A549 (cell line): ENCODE measurements at regions not wholly inside any gene's neighbourhood (a gene's known extent, or its start where the extent isn't known, plus 50 kb on each side); places are given as distances from the start of the nearest gene placed in this dataset.

Experiments used
- ATAC-seq, 2 experiments: fragments of 200-7000 bp in 1 of 2; fragments of >200 bp in 1 of 2; cut with Nextera tagmentation in 1 of 2; cut with Tn5 transposase in 1 of 2; 3 replicates each; pipeline versions ENCODE4 v1.8.0 to v1.9.1; 2018 to 2020; ENCODE audit warnings: mild to moderate bottlenecking in 1 of 2, moderate library complexity in 1 of 2
- CTCF ChIA-PET: fragments of 300-600 bp; sonication (Branson Sonifier 250); formaldehyde crosslinking; extraction: SDS; loops from one replicate; lab custom pipeline; 2021; ENCODE audit warnings: antibody characterized with exemption, inconsistent platforms; lab: Yijun Ruan, JAX
- POLR2A ChIA-PET: fragments of 350-600 bp; formaldehyde crosslinking; extraction: SDS; loops from one replicate; lab custom pipeline; 2021; ENCODE audit warnings: antibody characterized with exemption, inconsistent platforms; lab: Yijun Ruan, JAX
- DNase-seq, 2 experiments: peaks; one replicate each; pipeline versions ENCODE4 v3.0.0 to v3.0.0-alpha.2; 2011 to 2016; ENCODE audit warnings: low read depth in 1 of 2, low spot score in 1 of 2
- FAIRE-seq: peaks from 2 replicates; lab custom pipeline; 2011; peaks lifted over from hg19 to GRCh38; lab: Jason Lieb, UNC
- H3K27ac ChIP-seq, 2 experiments: fragments of >200 bp; sonication (Bioruptor Twin); formaldehyde crosslinking; 3 replicates each; pipeline ENCODE4 v1.5.1; 2016 to 2017
- H3K4me1 ChIP-seq: fragments of >200 bp; sonication (Bioruptor Twin); formaldehyde crosslinking; 3 replicates; pipeline ENCODE4 v1.6.1; 2016
- H3K4me2 ChIP-seq: fragments of >200 bp; sonication (Bioruptor Twin); formaldehyde crosslinking; 3 replicates; pipeline ENCODE4 v1.6.1; 2016
- H3K4me3 ChIP-seq: fragments of >200 bp; sonication (Bioruptor Twin); formaldehyde crosslinking; 3 replicates; pipeline ENCODE4 v1.5.1; 2016
- H3K9me3 ChIP-seq: fragments of >200 bp; sonication (Bioruptor Twin); formaldehyde crosslinking; 3 replicates; pipeline ENCODE4 v1.6.1; 2016
- BHLHE40 ChIP-seq: IDR thresholded peaks from 2 replicates; pipeline ENCODE4 v1.6.1; 2012; ENCODE audit warnings: low read depth, low read length, inconsistent platforms
- CEBPB ChIP-seq, 2 experiments: fragments of >200 bp in 1 of 2; sonication (Bioruptor Twin) in 1 of 2; formaldehyde crosslinking in 1 of 2; IDR thresholded peaks; 2 replicates each; pipeline ENCODE4 v1.6.1; 2012 to 2016
- CHD2 ChIP-seq: fragments of 150-350 bp; IDR thresholded peaks from 2 replicates; pipeline ENCODE4 v1.6.1; 2014; ENCODE audit warnings: low read length; ENCODE audit not compliant: partially characterized antibody
- ESRRA ChIP-seq: fragments of 150-350 bp; IDR thresholded peaks from 2 replicates; pipeline ENCODE4 v1.6.1; 2014; ENCODE audit warnings: mild to moderate bottlenecking, low read length, borderline replicate concordance
- FOXS1 ChIP-seq: fragments of 250-450 bp; sonication (Bioruptor Pico); IDR thresholded peaks from 2 replicates; pipeline ENCODE4 v1.5.0; 2020; ENCODE audit warnings: mild to moderate bottlenecking, moderate library complexity
- GATA3 ChIP-seq: IDR thresholded peaks from 2 replicates; pipeline ENCODE4 v1.6.1; 2012; ENCODE audit warnings: borderline replicate concordance
- HEYL ChIP-seq: fragments of 250-450 bp; sonication (Bioruptor Pico); IDR thresholded peaks from 2 replicates; pipeline ENCODE4 v1.8.0; 2021; ENCODE audit warnings: mild to moderate bottlenecking, moderate library complexity
- HOXA7 ChIP-seq: fragments of 250-450 bp; sonication (Bioruptor Pico); IDR thresholded peaks from 2 replicates; pipeline ENCODE4 v1.5.0; 2020; ENCODE audit warnings: mild to moderate bottlenecking, moderate library complexity
- JUN ChIP-seq, 2 experiments: fragments of >200 bp; sonication (Bioruptor Twin); formaldehyde crosslinking; IDR thresholded peaks; 2 replicates in 1 of 2; 3 replicates in 1 of 2; pipeline ENCODE4 v1.6.1; 2016 to 2017
- JUNB ChIP-seq: fragments of >200 bp; sonication (Bioruptor Twin); formaldehyde crosslinking; IDR thresholded peaks from 2 replicates; pipeline ENCODE4 v1.6.1; 2016
- KDM1A ChIP-seq: fragments of 200-600 bp; sonication (generic); IDR thresholded peaks from 2 replicates; pipeline ENCODE4 v1.6.1; 2016; ENCODE audit warnings: low read depth, mild to moderate bottlenecking
- MYC ChIP-seq: IDR thresholded peaks from 2 replicates; pipeline ENCODE4 v1.6.1; 2012; ENCODE audit warnings: mild to moderate bottlenecking, inconsistent platforms, low read length, improper control_type of control experiment, borderline replicate concordance
- NFE2L2 ChIP-seq: fragments of 150-350 bp; conservative IDR thresholded peaks from 2 replicates; pipeline ENCODE4 v1.6.1; 2014; ENCODE audit warnings: low read length
- NPAS2 ChIP-seq: fragments of 250-450 bp; sonication (Bioruptor Pico); IDR thresholded peaks from 2 replicates; pipeline ENCODE4 v1.8.0; 2022; ENCODE audit warnings: mild to moderate bottlenecking, moderate library complexity, borderline replicate concordance
- RAD21 ChIP-seq, 2 experiments: fragments of >200 bp in 1 of 2; sonication (Bioruptor Twin) in 1 of 2; formaldehyde crosslinking in 1 of 2; IDR thresholded peaks in 1 of 2; conservative IDR thresholded peaks in 1 of 2; 2 replicates in 1 of 2; 3 replicates in 1 of 2; pipeline ENCODE4 v1.6.1; 2012 to 2018; ENCODE audit warnings: inconsistent platforms in 1 of 2
- RARB ChIP-seq: fragments of 250-450 bp; sonication (Bioruptor Pico); IDR thresholded peaks from 2 replicates; pipeline ENCODE4 v1.8.0; 2021; ENCODE audit warnings: mild to moderate bottlenecking, moderate library complexity
- RCOR1 ChIP-seq: fragments of 150-350 bp; IDR thresholded peaks from 2 replicates; pipeline ENCODE4 v1.6.1; 2014; ENCODE audit warnings: antibody characterized with exemption, low read length, low read depth
- ZNF302 ChIP-seq: fragments of 250-450 bp; sonication (Bioruptor Pico); IDR thresholded peaks from 2 replicates; pipeline ENCODE4 v1.9.0; 2021; ENCODE audit warnings: inconsistent platforms, mild to moderate bottlenecking, moderate library complexity
- ZSCAN20 ChIP-seq: fragments of 250-450 bp; sonication (Bioruptor Pico); IDR thresholded peaks from 2 replicates; pipeline ENCODE4 v1.8.0; 2022; ENCODE audit warnings: mild to moderate bottlenecking, moderate library complexity
- WGBS: methylation state at CpG from one replicate; pipeline ENCODE4 v1.1.6; 2017; ENCODE audit errors: missing lambda C conversion rate; 5-methylcytosine and 5-hydroxymethylcytosine counted together
- TF ChIP-seq, protein P1 (sequence below): fragments of >200 bp; sonication (Bioruptor Twin); formaldehyde crosslinking; IDR thresholded peaks from 3 replicates; pipeline ENCODE4 v1.6.1; 2016
- TF ChIP-seq, protein P2 (sequence below): IDR thresholded peaks from 2 replicates; pipeline ENCODE4 v1.6.1; 2012; ENCODE audit warnings: low read depth, borderline replicate concordance
- TF ChIP-seq, protein P3 (sequence below): IDR thresholded peaks from 2 replicates; pipeline ENCODE4 v1.6.1; 2012
- TF ChIP-seq, protein P4 (sequence below): fragments of 250-450 bp; sonication (Bioruptor Pico); IDR thresholded peaks from 2 replicates; pipeline ENCODE4 v1.5.0; 2021; ENCODE audit warnings: mild to moderate bottlenecking, moderate library complexity, borderline replicate concordance

DNA sequence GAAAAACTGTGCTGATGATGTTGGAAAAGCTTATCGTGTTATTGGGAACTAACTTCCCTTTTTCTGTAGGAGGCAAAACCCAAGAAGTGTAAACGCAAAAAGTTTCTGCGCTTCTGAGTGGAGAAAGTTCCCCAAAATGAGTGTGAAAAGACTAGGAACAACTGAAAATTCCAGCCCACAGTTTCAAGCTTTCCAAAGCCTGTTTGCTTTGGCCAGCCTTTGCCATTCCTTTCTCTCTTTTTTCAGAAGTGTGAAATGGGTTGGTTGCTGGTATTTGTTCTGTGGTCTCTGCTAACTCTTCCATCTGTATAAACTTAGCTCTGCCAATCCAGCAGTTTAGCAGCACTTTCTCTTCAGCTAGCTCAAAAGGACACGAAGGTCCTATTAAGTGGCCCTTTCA is 491.3 kb downstream of the MAFB start:
- ChIA-PET POLR2A (no interaction called here), CTCF (interaction anchor here (1.4 kb wide), 1 partner anchor 35 kb away, joined by 3 read pairs; no protein-coding TSS in a partner anchor)
- TF ChIP-seq, protein P1, sequence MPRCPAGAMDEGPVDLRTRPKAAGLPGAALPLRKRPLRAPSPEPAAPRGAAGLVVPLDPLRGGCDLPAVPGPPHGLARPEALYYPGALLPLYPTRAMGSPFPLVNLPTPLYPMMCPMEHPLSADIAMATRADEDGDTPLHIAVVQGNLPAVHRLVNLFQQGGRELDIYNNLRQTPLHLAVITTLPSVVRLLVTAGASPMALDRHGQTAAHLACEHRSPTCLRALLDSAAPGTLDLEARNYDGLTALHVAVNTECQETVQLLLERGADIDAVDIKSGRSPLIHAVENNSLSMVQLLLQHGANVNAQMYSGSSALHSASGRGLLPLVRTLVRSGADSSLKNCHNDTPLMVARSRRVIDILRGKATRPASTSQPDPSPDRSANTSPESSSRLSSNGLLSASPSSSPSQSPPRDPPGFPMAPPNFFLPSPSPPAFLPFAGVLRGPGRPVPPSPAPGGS = no peak
- TF ChIP-seq ZSCAN20 (CRISPR knock-in tag) (no peak), JUNB (no peak)
- TF ChIP-seq, all 56 proteins: peak for 0
- no peak overlapping the region for H3K27ac ChIP-seq
- H3K4me1 ChIP-seq = no peaks in the 10 kb centered on the region
- 18% methylated on average over 4 of the region's 4 CpGs for WGBS
- FAIRE-seq (no peak), DNase-seq (no peak), ATAC-seq (no peak)
- H3K4me2 ChIP-seq = no peak overlapping the region
- no peaks in the 10 kb centered on the region for H3K9me3 ChIP-seq
- H3K4me3 ChIP-seq = no peak overlapping the region

DNA sequence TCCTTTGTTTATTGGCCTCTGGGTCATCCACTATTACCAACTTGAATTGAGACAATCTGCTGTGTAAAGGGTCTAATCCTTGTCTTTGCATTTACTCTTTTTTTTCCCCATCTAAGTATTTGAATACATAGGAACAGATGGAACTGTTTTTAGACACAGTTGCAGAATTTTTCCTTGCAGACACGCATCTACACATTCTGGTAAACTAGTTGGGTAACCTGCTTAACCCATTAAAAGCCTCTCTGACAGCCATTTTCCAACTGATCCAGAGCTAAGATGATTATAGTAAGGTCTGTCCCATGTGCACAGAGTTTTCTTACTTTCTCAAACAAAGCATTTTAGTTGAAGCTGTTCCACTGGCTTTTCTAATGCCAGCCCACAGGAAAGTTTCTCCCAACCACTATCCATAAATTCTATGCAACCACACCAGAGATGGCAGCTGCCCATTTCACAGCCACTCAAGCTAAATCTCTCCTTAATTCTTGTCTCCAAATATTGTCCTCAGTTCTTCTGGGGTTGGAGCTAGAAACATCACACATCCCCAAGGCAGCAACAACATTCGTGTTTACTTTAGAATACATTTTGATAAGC is 492.1 kb downstream of the MAFB start:
- H3K4me2 ChIP-seq = no peak overlapping the region
- TF ChIP-seq ZNF302 (no peak), HEYL (CRISPR knock-in tag) (no peak), GATA3 (no peak), RCOR1 (no peak), JUN (IDR thresholded peaks at IDR 0.05) (no peak), MYC (no peak), KDM1A (no peak), NFE2L2 (no peak), ESRRA (no peak), NPAS2 (CRISPR knock-in tag) (no peak), CHD2 (no peak), JUNB (no peak), RAD21 (conservative IDR thresholded peaks at IDR 0.05 in 1 of 2, IDR thresholded peaks at IDR 0.05 in 1 of 2) (no peak), RARB (CRISPR knock-in tag) (no peak), CEBPB (IDR thresholded peaks at IDR 0.05) (no peak), BHLHE40 (no peak), FOXS1 (CRISPR knock-in tag) (no peak)
- TF ChIP-seq, protein P2, sequence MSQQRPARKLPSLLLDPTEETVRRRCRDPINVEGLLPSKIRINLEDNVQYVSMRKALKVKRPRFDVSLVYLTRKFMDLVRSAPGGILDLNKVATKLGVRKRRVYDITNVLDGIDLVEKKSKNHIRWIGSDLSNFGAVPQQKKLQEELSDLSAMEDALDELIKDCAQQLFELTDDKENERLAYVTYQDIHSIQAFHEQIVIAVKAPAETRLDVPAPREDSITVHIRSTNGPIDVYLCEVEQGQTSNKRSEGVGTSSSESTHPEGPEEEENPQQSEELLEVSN = no peak
- TF ChIP-seq, protein P3, sequence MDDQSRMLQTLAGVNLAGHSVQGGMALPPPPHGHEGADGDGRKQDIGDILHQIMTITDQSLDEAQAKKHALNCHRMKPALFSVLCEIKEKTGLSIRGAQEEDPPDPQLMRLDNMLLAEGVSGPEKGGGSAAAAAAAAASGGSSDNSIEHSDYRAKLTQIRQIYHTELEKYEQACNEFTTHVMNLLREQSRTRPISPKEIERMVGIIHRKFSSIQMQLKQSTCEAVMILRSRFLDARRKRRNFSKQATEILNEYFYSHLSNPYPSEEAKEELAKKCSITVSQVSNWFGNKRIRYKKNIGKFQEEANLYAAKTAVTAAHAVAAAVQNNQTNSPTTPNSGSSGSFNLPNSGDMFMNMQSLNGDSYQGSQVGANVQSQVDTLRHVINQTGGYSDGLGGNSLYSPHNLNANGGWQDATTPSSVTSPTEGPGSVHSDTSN = no peak
- TF ChIP-seq, all 56 proteins: peak for 0
- CTCF ChIA-PET = no interaction called here
- DNase-seq = no peak
- no peaks in the 10 kb centered on the region for H3K4me1 ChIP-seq
- no peak for FAIRE-seq
- no peaks in the 10 kb centered on the region for H3K9me3 ChIP-seq
- no peak overlapping the region for H3K4me3 ChIP-seq
- POLR2A ChIA-PET = no interaction called here
- WGBS = 2% methylated on average over 2 of the region's 2 CpGs
- H3K27ac ChIP-seq = no peak overlapping the region
- ATAC-seq = no peak

DNA sequence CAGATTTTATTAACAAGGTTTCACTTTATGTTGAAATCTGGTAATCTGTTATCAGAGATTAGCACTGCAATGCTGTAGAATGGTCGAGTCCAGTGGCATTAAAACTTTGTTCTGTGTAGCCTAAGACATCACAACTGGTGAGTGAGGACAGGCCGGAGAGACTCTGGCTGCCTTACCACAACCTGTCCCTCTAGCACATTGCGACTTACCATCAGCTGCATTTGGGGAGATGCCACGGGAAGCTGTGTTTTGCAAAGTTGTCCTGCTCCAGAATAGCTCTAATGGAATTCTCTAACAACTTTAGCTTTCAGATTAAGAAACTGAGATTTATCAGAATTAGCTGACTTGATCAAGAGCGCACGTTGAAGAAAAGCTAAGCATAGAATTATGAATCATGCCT is 493.3 kb downstream of the MAFB start:
- H3K4me2 ChIP-seq = no peak overlapping the region
- H3K4me1 ChIP-seq = no peaks in the 10 kb centered on the region
- CTCF ChIA-PET = no interaction called here
- WGBS = 25% methylated on average over 6 of the region's 6 CpGs
- no peak overlapping the region for H3K4me3 ChIP-seq
- FAIRE-seq = no peak
- TF ChIP-seq, protein P4, sequence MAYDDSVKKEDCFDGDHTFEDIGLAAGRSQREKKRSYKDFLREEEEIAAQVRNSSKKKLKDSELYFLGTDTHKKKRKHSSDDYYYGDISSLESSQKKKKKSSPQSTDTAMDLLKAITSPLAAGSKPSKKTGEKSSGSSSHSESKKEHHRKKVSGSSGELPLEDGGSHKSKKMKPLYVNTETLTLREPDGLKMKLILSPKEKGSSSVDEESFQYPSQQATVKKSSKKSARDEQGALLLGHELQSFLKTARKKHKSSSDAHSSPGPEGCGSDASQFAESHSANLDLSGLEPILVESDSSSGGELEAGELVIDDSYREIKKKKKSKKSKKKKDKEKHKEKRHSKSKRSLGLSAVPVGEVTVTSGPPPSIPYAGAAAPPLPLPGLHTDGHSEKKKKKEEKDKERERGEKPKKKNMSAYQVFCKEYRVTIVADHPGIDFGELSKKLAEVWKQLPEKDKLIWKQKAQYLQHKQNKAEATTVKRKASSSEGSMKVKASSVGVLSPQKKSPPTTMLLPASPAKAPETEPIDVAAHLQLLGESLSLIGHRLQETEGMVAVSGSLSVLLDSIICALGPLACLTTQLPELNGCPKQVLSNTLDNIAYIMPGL = no peak
- no peak for TF ChIP-seq HOXA7
- ATAC-seq = no peak
- no peak overlapping the region for H3K27ac ChIP-seq
- POLR2A ChIA-PET = no interaction called here
- no peak for DNase-seq
- no peaks in the 10 kb centered on the region for H3K9me3 ChIP-seq
